ENCODE measurements at regions not wholly inside any gene's neighbourhood (a gene's known extent, or its start where the extent isn't known, plus 50 kb on each side); places are given as distances from the start of the nearest gene placed in this dataset.

- no peak overlapping the region for H3K27ac ChIP-seq
- no peaks in the 10 kb centered on the region for H3K4me1 ChIP-seq
- H3K36me3 ChIP-seq: no peaks in the 10 kb centered on the region
- H3K4me3 ChIP-seq: peak overlapping the region; percentile 29 to 54
- no peak for TF ChIP-seq CTCF (IDR thresholded peaks at IDR 0.05)
- no peak for TF ChIP-seq POLR2A (IDR thresholded peaks at IDR 0.05)
- intact Hi-C loops (cut with DNase I; ENCODE audit: low total_unique reads): no loop called here
- no peak for DNase-seq
- H3K9me3 ChIP-seq: no peaks in the 10 kb centered on the region
- H3K27me3 ChIP-seq: no peaks in the 10 kb centered on the region
Measured at GRCh38 chr1:200302921-200303290, 106.9 kb downstream of the ZNF281 start.

- DNase-seq: no peak
- Histone ChIP-seq H3K27me3 (no peaks in the 10 kb centered on the region), H3K27ac (peak overlapping the region in 1 of 2 donors; percentile 29), H3K4me3 (peak overlapping the region; percentile 29 to 54), H3K4me1 (no peaks in the 10 kb centered on the region), H3K9me3 (no peaks in the 10 kb centered on the region), H3K36me3 (no peaks in the 10 kb centered on the region)
- TF ChIP-seq POLR2A (IDR thresholded peaks at IDR 0.05): no peak
- no peak for TF ChIP-seq CTCF (IDR thresholded peaks at IDR 0.05)
- intact Hi-C loops (cut with DNase I; ENCODE audit: low total_unique reads): no loop called here
Measured at GRCh38 chr1:200302192-200302920, 107.5 kb downstream of the ZNF281 start.

GRCh38 chr1:200301152-200301551 is 108.7 kb downstream of the ZNF281 start:
- no peaks in the 10 kb centered on the region for H3K4me1 ChIP-seq
- intact Hi-C loops (cut with DNase I; ENCODE audit: low total_unique reads): no loop called here

GRCh38 chr1:200299571-200299970 is 110.3 kb downstream of the ZNF281 start:
- Histone ChIP-seq H3K4me3 (no peak overlapping the region), H3K9me3 (no peaks in the 10 kb centered on the region), H3K27ac (no peak overlapping the region), H3K27me3 (no peaks in the 10 kb centered on the region), H3K36me3 (no peaks in the 10 kb centered on the region), H3K4me1 (no peaks in the 10 kb centered on the region)
- intact Hi-C loops (cut with DNase I; ENCODE audit: low total_unique reads): no loop called here
- TF ChIP-seq CTCF (IDR thresholded peaks at IDR 0.05) (no peak), POLR2A (IDR thresholded peaks at IDR 0.05) (no peak)
- DNase-seq: no peak

More at GRCh38 chr1:200301152-200301551, 108.7 kb downstream of the ZNF281 start:
- Histone ChIP-seq H3K27me3 (no peaks in the 10 kb centered on the region), H3K4me3 (no peak overlapping the region), H3K27ac (no peak overlapping the region), H3K36me3 (no peaks in the 10 kb centered on the region), H3K9me3 (no peaks in the 10 kb centered on the region)
- no peak for DNase-seq
- TF ChIP-seq POLR2A (IDR thresholded peaks at IDR 0.05) (no peak), CTCF (IDR thresholded peaks at IDR 0.05) (no peak)

GRCh38 chr1:200298242-200298641 is 111.6 kb downstream of the ZNF281 start:
- Histone ChIP-seq H3K9me3 (no peaks in the 10 kb centered on the region), H3K27ac (no peak overlapping the region), H3K36me3 (no peaks in the 10 kb centered on the region), H3K4me3 (no peak overlapping the region), H3K4me1 (no peaks in the 10 kb centered on the region), H3K27me3 (no peaks in the 10 kb centered on the region)
- no peak for DNase-seq
- intact Hi-C loops (cut with DNase I; ENCODE audit: low total_unique reads): no loop called here
- TF ChIP-seq CTCF (IDR thresholded peaks at IDR 0.05) (no peak), POLR2A (IDR thresholded peaks at IDR 0.05) (no peak)

All from uterus (tissue), 3 donors.